NOMO-1 treated with DMSO at 0.1 percent for 48 hours (cell line): ENCODE measurements at regions not wholly inside any gene's neighbourhood (a gene's known extent, or its start where the extent isn't known, plus 50 kb on each side); places are given as distances from the start of the nearest gene placed in this dataset.

Experiments used
- DNase-seq: peaks from one replicate; lab custom pipeline; 2025; ENCODE audit not compliant: unreplicated experiment; lab: John Stamatoyannopoulos, UW

- DNase-seq: no peak
Measured at GRCh38 chr20:43316271-43316670, 126.6 kb upstream of the PTPRT start.

DNA sequence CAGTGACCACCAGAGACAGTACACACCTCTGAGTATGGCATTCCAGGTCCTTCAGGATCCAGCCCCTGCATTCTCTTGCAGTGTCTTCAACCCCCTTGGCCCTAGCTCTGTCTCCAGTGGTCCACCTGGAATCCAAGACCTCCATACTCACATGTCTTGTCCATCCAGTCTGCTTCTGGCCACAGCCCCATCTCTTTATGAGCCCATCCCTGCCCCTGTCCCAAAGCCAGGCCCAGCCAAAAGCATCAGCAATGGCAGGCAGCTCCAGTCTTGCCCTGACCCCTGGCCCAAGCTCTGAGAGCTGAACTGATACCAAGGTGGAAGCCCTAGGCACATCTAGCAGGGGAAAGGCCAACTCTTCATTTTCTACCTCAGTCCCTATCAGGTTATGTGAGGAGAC is 119.6 kb upstream of the PTPRT start:
- no peak for DNase-seq

GRCh38 chr20:43306837-43307236 is 117.1 kb upstream of the PTPRT start:
- DNase-seq: no peak

DNA sequence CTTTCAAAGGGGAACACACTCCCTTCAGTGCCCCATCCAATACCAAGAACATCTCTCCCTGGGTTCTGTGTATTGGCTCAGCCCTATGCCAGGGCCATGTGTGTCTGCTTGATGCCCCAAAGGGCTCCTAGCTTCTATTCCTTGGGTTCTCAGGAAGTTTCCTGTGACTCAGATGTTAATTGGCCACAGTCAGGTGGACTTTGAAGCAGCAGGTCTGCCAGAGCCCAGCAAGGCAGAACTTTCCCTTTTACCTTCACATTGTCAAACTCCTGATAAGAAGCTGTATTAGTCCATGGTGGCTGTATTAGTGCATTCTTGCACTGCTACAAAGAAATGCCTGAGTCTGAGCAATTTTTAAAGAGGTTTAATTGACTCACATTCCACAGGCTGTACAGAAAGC is 116.0 kb upstream of the PTPRT start:
- no peak for DNase-seq

GRCh38 chr20:43304598-43304997 is 114.9 kb upstream of the PTPRT start:
- no peak for DNase-seq

GRCh38 chr20:43302936-43303335 is 113.2 kb upstream of the PTPRT start:
- no peak for DNase-seq

- no peak for DNase-seq
Measured at GRCh38 chr20:43300901-43301300, 111.2 kb upstream of the PTPRT start.

DNA sequence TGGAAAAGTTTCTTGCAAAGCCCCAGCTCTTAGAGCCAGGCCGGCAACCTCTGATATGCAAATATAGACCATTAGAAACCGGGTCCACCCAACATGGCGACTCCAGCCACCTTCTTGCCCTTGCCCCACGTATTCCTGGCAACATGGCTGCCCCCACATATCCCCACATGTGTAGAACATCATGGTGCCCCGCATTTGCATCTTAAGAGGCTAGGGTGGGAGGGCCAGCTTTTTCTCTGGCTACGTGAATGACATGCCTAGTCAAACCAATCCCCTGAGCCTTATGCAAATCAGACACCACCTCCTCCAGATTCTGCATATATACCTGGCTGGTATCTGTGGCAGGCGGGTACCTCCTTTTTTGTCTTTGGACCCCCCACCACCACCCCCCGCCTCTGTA is 106.1 kb upstream of the PTPRT start:
- DNase-seq: no peak

GRCh38 chr20:43295263-43295662 is 105.6 kb upstream of the PTPRT start:
- DNase-seq: no peak

GRCh38 chr20:43294031-43294430 is 104.3 kb upstream of the PTPRT start:
- DNase-seq: no peak

DNA sequence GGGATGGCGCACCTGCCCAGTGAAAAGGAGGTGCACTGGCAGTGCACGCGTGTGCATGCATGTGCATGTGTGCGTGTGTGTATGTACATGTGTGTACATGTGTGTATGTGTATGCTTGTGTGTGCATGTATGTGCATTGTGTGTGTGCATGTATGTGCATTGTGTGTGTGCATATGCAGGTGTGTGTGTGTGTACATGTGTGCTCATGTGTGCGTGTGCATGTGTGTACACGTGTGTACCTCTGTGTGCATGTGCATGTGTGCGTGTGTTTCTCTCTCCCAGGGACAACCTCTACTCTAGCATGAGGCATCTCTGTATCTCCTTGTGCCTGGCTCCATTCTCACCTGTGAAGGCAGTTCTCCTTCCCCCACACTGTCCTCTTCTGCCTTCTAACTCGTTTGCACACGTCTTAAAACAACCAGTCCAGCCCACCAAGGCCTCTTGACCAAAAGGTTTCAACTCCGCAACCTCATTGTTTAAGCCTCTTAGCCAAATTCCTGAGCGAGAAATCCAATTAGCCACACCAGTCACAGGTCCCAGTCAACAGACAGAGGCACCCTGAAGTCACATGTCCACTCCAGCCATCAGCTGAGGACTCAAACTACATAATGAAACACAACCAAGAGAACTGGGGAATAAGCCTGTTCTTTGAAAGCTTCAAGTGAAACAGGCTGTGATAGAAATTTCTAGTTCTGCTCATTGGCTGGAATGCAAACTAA is 103.5 kb upstream of the PTPRT start:
- no peak for DNase-seq

- no peak for DNase-seq
Measured at GRCh38 chr20:43292222-43292621, 102.5 kb upstream of the PTPRT start.

DNA sequence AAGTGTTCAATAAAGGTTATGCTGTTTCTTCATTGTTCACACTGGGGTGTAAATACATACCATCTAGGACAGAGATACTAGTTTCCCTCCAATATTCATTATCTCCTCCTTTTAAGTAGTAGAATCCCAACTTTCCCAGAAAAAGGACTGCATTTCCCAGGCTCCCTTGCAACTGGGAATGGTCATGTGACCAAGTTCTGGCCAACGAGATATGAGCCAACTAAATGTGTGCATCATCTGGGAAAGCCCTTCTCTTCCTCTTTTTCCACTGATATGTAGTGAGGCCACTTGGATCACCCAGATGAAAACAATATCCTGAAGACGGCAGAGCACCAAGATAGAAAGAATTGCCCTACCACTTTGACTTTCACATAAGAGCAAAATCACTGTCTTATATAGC is 97.9 kb upstream of the PTPRT start:
- DNase-seq: no peak

DNA sequence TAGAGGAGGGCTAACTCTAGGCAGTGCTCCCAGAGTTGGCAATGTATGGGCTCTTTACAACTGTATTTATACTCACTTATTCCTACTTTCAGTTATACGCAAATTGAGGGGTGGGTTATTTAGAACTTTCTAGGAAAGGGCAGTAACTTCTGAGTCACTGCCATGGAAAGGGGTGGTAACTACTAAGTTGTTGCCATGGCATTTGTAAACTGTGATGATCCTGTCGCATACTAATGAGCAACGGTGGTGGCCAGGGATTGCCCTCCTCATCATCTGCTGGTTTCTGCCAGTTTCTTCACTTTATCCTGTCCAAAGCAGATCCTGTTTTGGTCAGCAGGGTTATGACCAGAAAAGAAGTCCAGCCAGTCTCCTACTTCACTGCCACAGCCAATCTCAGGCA is 95.5 kb upstream of the PTPRT start:
- DNase-seq: no peak

DNA sequence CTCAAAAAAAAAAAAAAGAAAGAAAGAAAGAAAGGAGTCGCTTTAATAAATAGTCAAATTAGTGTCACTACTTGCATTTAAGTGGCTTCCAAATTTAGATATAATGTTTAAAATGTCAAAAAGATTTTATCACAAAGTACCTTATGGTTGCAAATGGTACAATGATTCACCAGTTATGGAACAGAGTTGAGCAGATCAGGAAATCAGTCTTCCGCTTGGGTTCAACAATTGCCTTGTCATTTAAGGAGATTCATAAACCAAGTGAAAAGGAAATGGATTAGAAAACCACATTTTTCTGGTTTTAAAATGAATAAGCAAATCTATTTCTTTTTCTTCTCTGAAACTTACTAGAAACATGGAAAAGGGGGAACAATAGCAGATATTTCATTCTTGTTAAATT is 94.8 kb upstream of the PTPRT start:
- no peak for DNase-seq

- no peak for DNase-seq
Measured at GRCh38 chr20:43283126-43283525, 93.4 kb upstream of the PTPRT start.

- DNase-seq: no peak
Measured at GRCh38 chr20:43271980-43272379, 82.3 kb upstream of the PTPRT start.

GRCh38 chr20:43265449-43265848 is 75.7 kb upstream of the PTPRT start:
- DNase-seq: no peak

DNA sequence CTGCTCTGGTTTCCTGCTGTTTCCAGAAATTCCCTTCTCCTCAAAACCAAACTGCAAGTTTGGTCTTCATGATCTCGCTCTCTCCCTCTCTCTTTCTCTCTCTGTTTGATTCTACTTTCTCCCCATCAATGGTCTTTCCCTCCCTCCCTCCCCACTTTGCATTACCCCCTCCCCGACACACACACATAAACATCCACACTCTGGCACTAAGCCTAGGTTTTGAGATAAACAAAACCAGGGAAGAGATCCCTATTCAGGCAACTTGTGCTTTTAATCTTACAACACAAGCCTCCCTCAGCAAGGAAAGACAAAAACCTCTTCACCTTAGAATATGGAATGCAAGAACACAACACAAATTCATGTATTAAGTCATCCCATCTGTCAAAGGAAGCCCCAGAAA is 73.5 kb upstream of the PTPRT start:
- no peak for DNase-seq

- DNase-seq: no peak
Measured at GRCh38 chr20:43262341-43262740, 72.6 kb upstream of the PTPRT start.

- DNase-seq: no peak
Measured at GRCh38 chr20:43255877-43256276, 66.2 kb upstream of the PTPRT start.

- DNase-seq: no peak
Measured at GRCh38 chr20:43252761-43253160, 63.1 kb upstream of the PTPRT start.

DNA sequence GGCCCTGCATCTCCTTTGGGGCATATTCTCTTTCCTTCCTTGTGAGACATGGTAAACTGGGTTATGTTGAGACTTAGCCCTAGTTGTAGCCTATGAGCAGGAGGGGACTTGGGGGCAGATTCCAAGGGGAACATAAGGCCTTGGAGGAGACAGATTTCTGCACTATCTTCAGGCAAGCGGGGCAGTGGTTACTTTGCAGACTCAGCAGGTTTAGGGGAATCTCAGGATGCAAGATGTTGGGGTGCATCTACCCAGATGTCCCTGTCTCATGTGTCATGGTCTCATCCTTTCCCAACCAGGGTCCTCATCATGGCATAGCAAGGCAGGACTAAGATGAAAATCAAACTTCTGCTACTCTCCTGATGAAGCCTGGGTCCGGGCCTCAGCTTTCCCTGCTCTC is 58.6 kb upstream of the PTPRT start:
- DNase-seq: no peak
